Stimulated activated memory B cell treated with anti-CD40 and anti-IgM and Interleukin-4, amounts not matched to agents 10 μg/mL and 1 μg/mL and 100 μg/mL, for 72 hours (primary cell): ENCODE measurements at regions not wholly inside any gene's neighbourhood (a gene's known extent, or its start where the extent isn't known, plus 50 kb on each side); places are given as distances from the start of the nearest gene placed in this dataset.
"Not testable (repeated sequence)": the region's sequence is repeated elsewhere in the genome, so short reads cannot be mapped to it uniquely, and the experiment has no call there.

ENCODE experiments used
- ATAC-seq: fragments of 150-1000 bp; cut with Tn5 transposase; 2 replicates; pipeline ENCODE4 v1.10.0; 2021
- H3K27ac Mint-ChIP-seq: one replicate; pipeline ENCODE4 v1.8.0; 2022; ENCODE audit warnings: mild to moderate bottlenecking, mixed read lengths
- H3K27me3 Mint-ChIP-seq: one replicate; pipeline ENCODE4 v1.8.0; 2022; ENCODE audit warnings: mixed read lengths
- H3K36me3 Mint-ChIP-seq: one replicate; pipeline ENCODE4 v1.8.0; 2022; ENCODE audit warnings: mixed read lengths
- H3K4me1 Mint-ChIP-seq: one replicate; pipeline ENCODE4 v1.8.0; 2022; ENCODE audit warnings: mixed read lengths
- H3K4me3 Mint-ChIP-seq: one replicate; pipeline ENCODE4 v1.8.0; 2022; ENCODE audit warnings: mild to moderate bottlenecking, moderate library complexity, mixed read lengths
- H3K9me3 Mint-ChIP-seq: one replicate; pipeline ENCODE4 v1.8.0; 2022; ENCODE audit warnings: mixed read lengths

GRCh38 chr16:70062947-70063346, 51.2 kb upstream of the PDPR start:
- ATAC-seq = not testable (repeated sequence)

More at GRCh38 chr16:70062947-70063346, 51.2 kb upstream of the PDPR start:
- H3K4me1 Mint-ChIP-seq, H3K27ac Mint-ChIP-seq, H3K36me3 Mint-ChIP-seq, H3K9me3 Mint-ChIP-seq, H3K27me3 Mint-ChIP-seq, H3K4me3 Mint-ChIP-seq: not testable (repeated sequence)
